Stimulated activated CD8-positive, alpha-beta memory T cell treated with anti-CD3 and anti-CD28 coated beads, Interleukin-7, amount 100 ng/mL, for 48 hours (primary cell): ENCODE measurements at regions not wholly inside any gene's neighbourhood (a gene's known extent, or its start where the extent isn't known, plus 50 kb on each side); places are given as distances from the start of the nearest gene placed in this dataset.
"Not testable (repeated sequence)": the region's sequence is repeated elsewhere in the genome, so short reads cannot be mapped to it uniquely, and the experiment has no call there.

Source experiments
- DNase-seq, 2 donors: peaks; one replicate each; pipeline ENCODE4 v3.0.0-alpha.2; 2020; ENCODE audit warnings: low read depth in 1 of 2; ENCODE audit errors: extremely low read depth in 1 of 2

DNA sequence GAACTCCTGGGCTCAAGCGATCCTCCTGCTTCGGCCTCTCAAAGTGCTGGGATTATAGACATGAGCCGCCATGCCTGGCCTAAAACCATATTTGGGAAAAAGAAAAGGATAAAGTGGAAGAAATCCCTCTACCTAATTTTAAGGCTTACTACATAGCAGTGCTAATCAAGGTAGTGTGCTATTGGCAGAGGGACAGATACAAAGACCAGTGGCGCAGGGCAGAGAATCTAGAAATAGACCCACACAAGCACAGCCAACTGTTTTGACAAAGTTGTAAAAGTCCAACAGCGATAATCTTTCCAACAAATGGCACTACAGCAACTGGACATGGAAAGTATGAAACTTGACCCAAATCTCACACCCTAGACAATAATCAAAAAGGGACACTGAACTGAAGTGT lies 138.4 kb downstream of the TFCP2L1 start:
- no peak for DNase-seq

DNA sequence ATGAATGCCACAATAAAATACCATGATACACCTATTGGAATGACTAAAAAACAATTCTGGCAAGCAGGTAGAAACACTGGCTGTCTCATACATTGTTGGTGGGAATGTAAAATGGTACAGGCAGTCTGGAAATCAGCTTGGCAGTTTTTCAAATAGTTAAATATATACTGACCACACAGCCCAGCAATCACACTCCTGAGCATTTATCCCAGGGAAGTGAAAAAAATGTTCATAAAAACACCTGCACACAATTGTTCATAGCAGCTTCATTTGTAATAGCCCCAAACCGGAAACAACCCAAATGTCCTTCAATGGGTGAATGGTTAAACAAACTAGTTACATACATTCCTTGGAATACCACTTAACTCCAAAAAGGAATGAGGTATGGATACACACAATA lies 137.2 kb downstream of the TFCP2L1 start:
- no peak for DNase-seq

DNA sequence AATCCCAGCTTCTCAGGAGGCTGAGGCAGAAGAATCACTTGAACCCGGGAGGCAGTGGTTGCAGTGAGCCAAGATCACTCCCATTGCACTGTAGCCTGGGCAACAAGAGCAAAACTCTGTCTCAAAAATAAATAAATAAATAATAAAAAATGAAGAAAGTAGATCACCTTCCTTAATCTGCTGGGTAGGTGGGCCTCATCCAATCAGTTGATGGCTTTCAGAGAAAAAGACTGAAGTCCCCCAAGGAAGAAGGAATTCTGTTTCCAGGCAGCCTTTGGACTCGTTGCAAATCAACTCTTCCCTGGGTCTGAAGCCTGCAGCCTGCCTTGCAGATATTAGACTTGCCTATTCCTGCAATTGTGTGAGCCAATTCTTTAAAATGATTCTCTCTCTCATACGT lies 136.5 kb downstream of the TFCP2L1 start:
- DNase-seq = no peak

- DNase-seq = no peak
Measured at GRCh38 chr2:121149384-121149783, 135.6 kb downstream of the TFCP2L1 start.

DNA sequence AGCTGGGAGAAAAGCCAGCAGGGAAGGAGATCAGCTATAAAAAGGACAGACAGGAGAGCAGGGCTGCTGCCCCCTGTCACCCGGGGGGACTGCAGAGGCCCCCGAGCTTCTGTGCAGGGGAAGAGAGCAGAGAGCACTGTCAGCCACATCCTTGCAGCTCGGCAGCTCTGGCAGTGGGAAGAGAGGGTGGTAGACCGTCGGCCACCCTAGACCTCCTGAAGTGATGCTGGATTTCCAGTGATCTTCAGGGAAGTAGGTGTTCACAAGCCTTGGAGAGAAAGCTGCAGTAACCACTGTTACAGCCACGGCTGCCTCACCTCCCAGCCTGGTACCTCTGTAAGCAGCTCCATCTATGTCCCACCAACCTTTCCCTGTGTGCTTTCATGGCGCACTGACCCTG lies 134.9 kb downstream of the TFCP2L1 start:
- no peak for DNase-seq

- no peak for DNase-seq
Measured at GRCh38 chr2:121150713-121151112, 134.3 kb downstream of the TFCP2L1 start.

- no peak for DNase-seq
Measured at GRCh38 chr2:121151311-121152109, 133.5 kb downstream of the TFCP2L1 start.

GRCh38 chr2:121152861-121153260 lies 132.1 kb downstream of the TFCP2L1 start:
- DNase-seq = no peak

DNA sequence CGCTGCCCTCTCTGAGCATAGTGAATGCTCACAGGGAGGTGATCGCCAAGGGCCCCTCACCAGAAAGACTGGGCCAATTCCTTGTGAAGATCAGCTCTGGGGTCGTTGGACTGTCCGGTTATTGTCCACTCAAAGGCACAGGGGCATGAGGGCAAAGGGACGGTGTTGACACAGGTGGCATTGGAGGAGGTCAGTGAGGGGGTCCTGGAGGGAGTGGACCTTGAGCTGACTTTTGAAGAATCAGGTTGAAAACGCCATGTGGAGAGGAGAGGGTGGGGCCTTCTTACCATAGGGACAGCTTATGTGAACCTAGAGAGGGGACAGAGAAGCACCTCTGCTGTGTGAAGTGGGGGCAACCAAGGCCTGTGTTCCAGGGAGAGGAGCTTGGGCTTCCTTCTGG lies 131.5 kb downstream of the TFCP2L1 start:
- DNase-seq = no peak

GRCh38 chr2:121155502-121156056 lies 129.4 kb downstream of the TFCP2L1 start:
- DNase-seq = no peak

DNA sequence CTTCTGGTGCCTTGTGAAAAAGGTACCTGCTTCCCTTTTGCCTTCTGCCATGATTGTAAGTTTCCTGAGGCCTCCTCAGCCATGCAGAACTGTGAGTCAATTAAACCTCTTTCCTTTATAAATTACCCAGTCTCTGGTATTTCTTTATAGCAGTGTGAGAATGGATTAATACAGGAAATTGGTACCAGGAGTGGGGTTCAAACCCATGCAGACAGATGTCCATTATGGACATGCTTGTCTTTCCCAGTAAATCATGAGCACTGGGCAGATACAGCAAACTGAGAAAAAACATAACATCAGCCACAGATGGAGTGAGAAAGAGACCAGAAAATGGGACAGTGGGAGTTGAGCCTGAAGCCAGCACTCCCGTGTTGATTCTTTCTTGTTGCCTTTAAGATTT lies 127.5 kb downstream of the TFCP2L1 start:
- DNase-seq = not testable (repeated sequence)

DNA sequence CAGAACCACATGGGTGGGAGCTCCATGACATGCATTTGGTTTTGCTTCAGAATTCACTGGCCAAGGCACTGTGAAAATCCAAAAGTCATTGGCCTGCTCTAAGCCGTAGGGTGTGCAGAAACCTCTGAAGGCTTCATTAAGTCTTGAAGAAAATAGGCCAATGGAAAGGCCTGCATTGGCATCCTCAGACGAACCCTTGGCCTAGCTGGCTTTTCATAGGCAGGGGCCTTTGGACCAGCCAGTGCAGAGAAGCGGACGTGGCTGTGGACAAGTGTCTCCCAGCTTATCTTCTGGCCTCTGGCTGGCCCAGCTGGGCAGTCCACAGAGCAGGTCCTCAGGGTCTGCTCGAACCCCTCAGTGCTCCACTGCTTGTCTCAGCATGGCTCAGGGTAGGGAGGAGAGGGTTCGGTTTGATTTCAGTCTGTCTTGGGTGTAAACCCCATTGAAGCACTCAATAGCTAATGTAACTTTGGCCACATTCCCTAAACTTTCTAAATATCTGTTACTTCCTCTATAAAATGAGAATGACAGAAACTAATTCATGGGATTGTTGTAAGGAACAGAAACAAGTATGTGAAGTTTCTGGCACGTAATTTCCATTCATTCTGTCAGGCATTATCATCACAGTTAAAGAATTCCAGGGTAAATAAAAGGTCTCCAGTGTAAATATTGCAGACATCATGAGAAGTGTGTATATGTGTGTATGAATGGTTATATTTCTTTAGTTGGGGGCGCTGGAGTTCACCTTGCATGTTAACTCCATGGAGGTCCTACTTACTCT lies 125.5 kb downstream of the TFCP2L1 start:
- DNase-seq = no peak

- no peak for DNase-seq
Measured at GRCh38 chr2:121160366-121160765, 124.6 kb downstream of the TFCP2L1 start.

DNA sequence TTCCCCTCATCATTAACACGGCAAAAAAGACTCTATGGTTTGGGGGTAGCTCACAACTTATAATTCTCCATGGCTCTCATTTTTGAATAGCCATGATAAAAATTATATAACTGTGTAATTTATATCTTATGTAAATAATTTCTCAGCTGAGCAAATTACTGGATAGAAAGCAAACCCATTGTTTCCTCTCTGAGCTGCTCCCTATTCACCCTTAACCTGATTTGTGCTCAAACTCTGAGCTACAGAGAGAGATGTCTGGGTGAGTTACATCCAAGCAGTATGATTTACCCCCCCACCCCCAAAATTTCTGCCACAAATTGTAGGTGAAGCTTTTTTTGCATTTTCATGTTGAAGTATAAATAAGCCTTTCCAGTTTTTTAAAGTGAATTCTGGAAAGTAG lies 123.7 kb downstream of the TFCP2L1 start:
- no peak for DNase-seq

- no peak for DNase-seq
Measured at GRCh38 chr2:121162893-121163292, 122.1 kb downstream of the TFCP2L1 start.

DNA sequence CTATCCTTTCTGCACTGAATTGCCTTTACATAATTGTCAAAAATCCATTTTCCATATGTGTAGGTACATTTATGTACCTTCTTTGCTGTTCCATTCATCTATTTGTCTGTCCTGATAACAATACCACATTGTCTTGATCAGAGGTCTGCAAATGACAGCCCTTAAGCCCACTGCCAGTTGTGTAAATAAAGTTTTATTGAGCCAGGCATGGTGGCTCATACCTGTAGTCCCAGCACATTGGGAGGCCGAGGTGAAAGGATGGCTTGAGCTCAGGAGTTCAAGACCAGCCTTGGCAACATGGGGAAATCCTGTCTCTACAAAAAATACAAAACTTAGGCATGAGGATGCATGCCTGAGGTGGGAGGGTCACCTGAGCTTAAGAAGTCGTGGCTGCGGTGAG lies 121.0 kb downstream of the TFCP2L1 start:
- no peak for DNase-seq

DNA sequence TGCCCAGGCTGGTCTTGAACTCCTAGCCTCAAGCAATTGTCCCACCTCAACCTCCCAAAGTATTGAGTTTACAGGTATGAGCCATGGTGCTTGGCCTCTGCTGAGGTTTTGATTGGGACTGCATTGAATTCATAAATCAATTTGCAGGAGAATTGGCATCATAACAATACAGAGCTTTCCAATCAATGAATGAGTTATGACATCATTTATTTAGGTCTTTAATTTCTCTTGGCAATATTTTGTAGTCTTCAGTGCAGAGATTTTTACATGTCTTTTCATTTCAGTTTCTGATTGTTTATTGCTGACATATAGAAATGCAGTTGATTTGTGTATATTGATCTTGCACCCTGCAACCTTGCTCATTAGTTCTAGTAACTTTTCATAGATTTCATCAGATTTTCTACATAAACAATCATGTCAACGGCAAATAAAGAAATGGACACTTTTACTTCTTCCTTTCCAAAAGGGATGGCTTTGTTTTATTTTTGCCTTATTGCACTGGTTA lies 119.9 kb downstream of the TFCP2L1 start:
- no peak for DNase-seq
